ENCODE measurements at regions not wholly inside any gene's neighbourhood (a gene's known extent, or its start where the extent isn't known, plus 50 kb on each side); places are given as distances from the start of the nearest gene placed in this dataset.

DNA sequence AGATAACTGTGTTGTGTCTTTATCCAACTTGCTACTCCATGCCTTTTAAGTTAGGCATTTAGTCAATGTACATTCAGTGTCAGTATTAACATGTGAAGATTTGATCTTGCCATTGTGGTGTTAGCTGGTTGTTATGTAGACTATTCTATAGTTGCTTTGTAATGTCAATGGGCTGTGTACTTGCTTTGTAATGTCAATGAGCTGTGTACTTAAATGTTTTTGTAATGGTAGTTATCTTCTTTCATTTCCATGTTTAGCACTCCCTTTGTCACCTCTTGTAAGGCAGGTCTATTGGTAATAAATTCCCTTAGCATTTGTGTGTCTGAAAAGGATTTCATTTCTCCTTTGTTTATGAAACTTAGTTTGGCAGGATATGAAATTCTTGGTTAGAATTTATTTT lies 53.4 kb downstream of the MC4R start:
- Mint-ChIP-seq H3K9me3 (ENCODE audit: low read depth) (peaks cover 3% of the 10 kb centered on the region), H3K27ac (no peak overlapping the region), H3K27me3 (no peaks in the 10 kb centered on the region), H3K36me3 (no peaks in the 10 kb centered on the region), H3K4me3 (no peak overlapping the region), H3K4me1 (no peaks in the 10 kb centered on the region)
- DNase-seq (no peak), ATAC-seq (no peak)
- CTCF ChIA-PET = no interaction called here

- H3K9me3 Mint-ChIP-seq (ENCODE audit: low read depth) = peaks cover 2% of the 10 kb centered on the region
- no peak overlapping the region for H3K4me3 Mint-ChIP-seq
- CTCF ChIA-PET = no interaction called here
- no peaks in the 10 kb centered on the region for H3K27me3 Mint-ChIP-seq
- no peaks in the 10 kb centered on the region for H3K4me1 Mint-ChIP-seq
- ATAC-seq (no peak), DNase-seq (no peak)
- no peak overlapping the region for H3K27ac Mint-ChIP-seq
- no peaks in the 10 kb centered on the region for H3K36me3 Mint-ChIP-seq
Measured at GRCh38 chr18:60311676-60312360, 60.8 kb downstream of the MC4R start.

GRCh38 chr18:60295674-60296073 lies 76.9 kb downstream of the MC4R start:
- Mint-ChIP-seq H3K9me3 (ENCODE audit: low read depth) (peaks cover 4% of the 10 kb centered on the region), H3K4me3 (no peak overlapping the region), H3K4me1 (no peaks in the 10 kb centered on the region), H3K27ac (no peak overlapping the region), H3K36me3 (no peaks in the 10 kb centered on the region), H3K27me3 (no peaks in the 10 kb centered on the region)
- no peak for DNase-seq
- no peak for ATAC-seq
- CTCF ChIA-PET = no interaction called here

DNA sequence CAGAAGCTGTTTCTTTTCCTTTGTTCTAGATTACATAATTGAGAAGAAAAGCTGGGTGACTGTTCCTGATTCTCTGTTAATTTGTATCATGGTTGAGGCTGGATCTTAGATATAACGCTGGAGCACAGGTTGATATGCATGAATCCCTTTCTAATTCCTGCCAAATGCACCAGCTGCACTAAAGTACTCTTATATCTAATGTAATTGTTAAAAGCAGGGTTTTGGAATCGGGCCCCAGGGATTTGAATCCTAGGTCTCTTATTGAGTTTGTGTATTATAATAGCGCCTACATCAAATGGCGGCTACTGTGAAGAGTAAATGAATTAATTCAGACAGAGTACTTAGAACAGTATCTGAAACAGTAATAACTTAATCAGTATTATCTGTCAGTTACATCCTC lies 80.4 kb downstream of the MC4R start:
- Mint-ChIP-seq H3K4me1 (no peaks in the 10 kb centered on the region), H3K27ac (no peak overlapping the region), H3K27me3 (no peaks in the 10 kb centered on the region), H3K4me3 (no peak overlapping the region), H3K36me3 (no peaks in the 10 kb centered on the region), H3K9me3 (ENCODE audit: low read depth) (peaks cover 3% of the 10 kb centered on the region)
- no peak for ATAC-seq
- DNase-seq = no peak
- CTCF ChIA-PET = no interaction called here

- Mint-ChIP-seq H3K9me3 (ENCODE audit: low read depth) (no peaks in the 10 kb centered on the region), H3K27me3 (no peaks in the 10 kb centered on the region), H3K4me1 (no peaks in the 10 kb centered on the region), H3K36me3 (no peaks in the 10 kb centered on the region), H3K4me3 (no peak overlapping the region), H3K27ac (no peak overlapping the region)
- ATAC-seq (no peak), DNase-seq (no peak)
- CTCF ChIA-PET = no interaction called here
Measured at GRCh38 chr18:60279391-60279790, 93.2 kb downstream of the MC4R start.

DNA sequence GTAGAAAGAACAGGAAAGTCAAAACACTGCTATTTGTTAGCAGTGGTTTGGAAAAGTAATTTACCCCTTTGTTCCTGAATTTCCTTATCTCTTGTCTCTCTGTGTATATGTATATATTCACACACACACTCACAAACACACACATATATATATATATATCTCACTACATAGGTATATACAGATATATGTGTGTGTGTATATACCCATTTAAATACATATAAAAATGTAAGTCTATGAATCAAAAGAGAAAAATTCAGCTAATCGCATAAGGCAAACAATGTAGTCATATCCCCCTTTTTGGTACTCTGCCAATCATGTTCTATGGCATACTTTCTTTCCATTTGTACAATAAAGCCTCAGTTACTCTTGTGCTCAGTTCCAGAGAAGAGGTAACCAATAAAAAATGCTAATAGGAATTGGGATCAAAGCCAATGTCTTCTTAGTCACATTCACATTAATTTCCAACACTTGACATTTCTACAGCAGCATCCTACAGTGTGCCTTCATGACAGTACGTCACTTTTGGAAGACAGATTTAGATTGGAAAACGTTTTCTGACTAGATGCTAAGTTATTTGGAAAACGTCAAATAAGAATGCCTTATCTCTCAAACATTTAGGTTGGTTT lies 94.6 kb downstream of the MC4R start:
- H3K9me3 Mint-ChIP-seq (ENCODE audit: low read depth) = peaks cover 2% of the 10 kb centered on the region
- CTCF ChIA-PET = no interaction called here
- no peak for ATAC-seq

GRCh38 chr18:60267391-60268058 lies 105.0 kb downstream of the MC4R start:
- H3K27me3 Mint-ChIP-seq = no peaks in the 10 kb centered on the region
- CTCF ChIA-PET = no interaction called here
- H3K4me1 Mint-ChIP-seq = no peaks in the 10 kb centered on the region
- DNase-seq (no peak), ATAC-seq (no peak)
- no peaks in the 10 kb centered on the region for H3K36me3 Mint-ChIP-seq
- peaks cover 5% of the 10 kb centered on the region for H3K9me3 Mint-ChIP-seq (ENCODE audit: low read depth)
- no peak overlapping the region for H3K27ac Mint-ChIP-seq
- no peak overlapping the region for H3K4me3 Mint-ChIP-seq

More for the DNA sequence above, 94.6 kb downstream of the MC4R start:
- Mint-ChIP-seq H3K27me3 (no peaks in the 10 kb centered on the region), H3K4me1 (no peaks in the 10 kb centered on the region), H3K4me3 (no peak overlapping the region), H3K36me3 (no peaks in the 10 kb centered on the region), H3K27ac (no peak overlapping the region)
- no peak for DNase-seq

- Mint-ChIP-seq H3K27me3 (no peaks in the 10 kb centered on the region), H3K27ac (no peak overlapping the region), H3K36me3 (no peaks in the 10 kb centered on the region), H3K4me1 (no peaks in the 10 kb centered on the region), H3K4me3 (no peak overlapping the region), H3K9me3 (ENCODE audit: low read depth) (peaks cover 2% of the 10 kb centered on the region)
- DNase-seq = no peak
- CTCF ChIA-PET = no interaction called here
- no peak for ATAC-seq
Measured at GRCh38 chr18:60266558-60266957, 106.0 kb downstream of the MC4R start.

- ATAC-seq (no peak), DNase-seq (no peak)
- no peak overlapping the region for H3K4me3 Mint-ChIP-seq
- H3K4me1 Mint-ChIP-seq = peaks cover 4% of the 10 kb centered on the region
- CTCF ChIA-PET = no interaction called here
- H3K36me3 Mint-ChIP-seq = no peaks in the 10 kb centered on the region
- H3K27ac Mint-ChIP-seq = no peak overlapping the region
- H3K27me3 Mint-ChIP-seq = no peaks in the 10 kb centered on the region
- H3K9me3 Mint-ChIP-seq (ENCODE audit: low read depth) = peaks cover 2% of the 10 kb centered on the region
Measured at GRCh38 chr18:60259052-60259681, 113.4 kb downstream of the MC4R start.

GRCh38 chr18:60249388-60249787 lies 123.2 kb downstream of the MC4R start:
- Mint-ChIP-seq H3K9me3 (ENCODE audit: low read depth) (peaks cover 2% of the 10 kb centered on the region), H3K27me3 (no peaks in the 10 kb centered on the region), H3K27ac (no peak overlapping the region), H3K4me1 (no peaks in the 10 kb centered on the region), H3K4me3 (no peak overlapping the region), H3K36me3 (no peaks in the 10 kb centered on the region)
- no peak for ATAC-seq
- CTCF ChIA-PET = no interaction called here
- DNase-seq = no peak

DNA sequence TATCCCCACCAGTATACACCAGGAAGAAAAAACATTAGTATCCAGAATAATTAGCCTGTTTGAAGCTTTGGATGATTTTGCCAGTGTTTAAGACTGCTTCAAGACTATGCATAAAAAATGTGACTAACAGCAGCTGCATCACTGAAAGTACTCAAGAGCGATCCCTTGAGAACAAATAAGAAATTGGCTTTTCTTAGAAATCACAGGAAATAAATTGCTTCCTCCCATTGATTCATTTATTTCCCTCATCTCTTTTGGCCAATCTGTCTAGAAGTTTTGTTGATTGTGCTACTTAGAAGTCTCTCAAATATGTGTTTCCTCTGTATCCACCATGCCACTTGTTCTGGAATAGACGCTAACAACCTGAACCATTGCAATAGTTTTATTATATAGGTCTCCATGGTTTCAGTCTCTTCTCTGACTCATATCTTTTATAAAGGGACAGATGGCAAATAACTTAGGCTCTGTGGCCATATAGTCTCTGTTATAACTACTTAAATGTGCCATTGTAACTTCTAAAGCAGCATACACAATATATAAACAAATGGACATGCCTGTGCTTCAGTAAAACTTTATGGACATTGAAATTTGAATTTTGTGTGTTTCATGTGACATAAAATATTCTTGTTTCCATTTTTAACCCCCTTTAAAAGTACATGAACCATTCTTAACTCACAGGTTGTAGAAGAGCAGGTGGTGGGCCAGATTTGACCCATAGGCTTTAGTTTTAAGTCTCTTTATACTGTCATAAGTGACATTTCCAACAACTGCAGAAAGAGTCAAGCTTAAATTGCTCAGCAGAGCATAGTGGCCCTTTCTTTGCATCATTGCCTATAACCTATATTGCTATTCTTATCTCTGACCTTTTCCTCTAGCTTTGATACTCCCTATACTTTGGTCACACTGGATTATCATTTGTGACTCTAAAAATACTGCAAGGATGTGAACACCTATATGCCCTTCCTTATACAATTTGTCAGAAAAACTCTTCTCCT lies 123.9 kb downstream of the MC4R start:
- DNase-seq (no peak), ATAC-seq (no peak)
- Mint-ChIP-seq H3K27ac (no peak overlapping the region), H3K4me3 (no peak overlapping the region), H3K27me3 (no peaks in the 10 kb centered on the region), H3K4me1 (no peaks in the 10 kb centered on the region), H3K9me3 (ENCODE audit: low read depth) (peaks cover 2% of the 10 kb centered on the region), H3K36me3 (no peaks in the 10 kb centered on the region)
- CTCF ChIA-PET = no interaction called here

- DNase-seq (no peak), ATAC-seq (no peak)
- no peaks in the 10 kb centered on the region for H3K36me3 Mint-ChIP-seq
- CTCF ChIA-PET = no interaction called here
- H3K4me3 Mint-ChIP-seq = no peak overlapping the region
- H3K4me1 Mint-ChIP-seq = no peaks in the 10 kb centered on the region
- no peaks in the 10 kb centered on the region for H3K27me3 Mint-ChIP-seq
- no peak overlapping the region for H3K27ac Mint-ChIP-seq
- peaks cover 7% of the 10 kb centered on the region for H3K9me3 Mint-ChIP-seq (ENCODE audit: low read depth)
Measured at GRCh38 chr18:60247103-60247502, 125.5 kb downstream of the MC4R start.

GRCh38 chr18:60246606-60247005 lies 126.0 kb downstream of the MC4R start:
- Mint-ChIP-seq H3K27me3 (no peaks in the 10 kb centered on the region), H3K4me3 (no peak overlapping the region), H3K27ac (no peak overlapping the region), H3K36me3 (no peaks in the 10 kb centered on the region), H3K4me1 (no peaks in the 10 kb centered on the region), H3K9me3 (ENCODE audit: low read depth) (peaks cover 7% of the 10 kb centered on the region)
- DNase-seq = no peak
- CTCF ChIA-PET = no interaction called here
- ATAC-seq = no peak

Measured in activated CD8-positive, alpha-beta memory T cell treated with anti-CD3 and anti-CD28 coated beads, Interleukin-2, amount 10 ng/mL, durations not matched to agents 7 days and 5 days (primary cell).